ENCODE measurements at regions not wholly inside any gene's neighbourhood (a gene's known extent, or its start where the extent isn't known, plus 50 kb on each side); places are given as distances from the start of the nearest gene placed in this dataset.

DNA sequence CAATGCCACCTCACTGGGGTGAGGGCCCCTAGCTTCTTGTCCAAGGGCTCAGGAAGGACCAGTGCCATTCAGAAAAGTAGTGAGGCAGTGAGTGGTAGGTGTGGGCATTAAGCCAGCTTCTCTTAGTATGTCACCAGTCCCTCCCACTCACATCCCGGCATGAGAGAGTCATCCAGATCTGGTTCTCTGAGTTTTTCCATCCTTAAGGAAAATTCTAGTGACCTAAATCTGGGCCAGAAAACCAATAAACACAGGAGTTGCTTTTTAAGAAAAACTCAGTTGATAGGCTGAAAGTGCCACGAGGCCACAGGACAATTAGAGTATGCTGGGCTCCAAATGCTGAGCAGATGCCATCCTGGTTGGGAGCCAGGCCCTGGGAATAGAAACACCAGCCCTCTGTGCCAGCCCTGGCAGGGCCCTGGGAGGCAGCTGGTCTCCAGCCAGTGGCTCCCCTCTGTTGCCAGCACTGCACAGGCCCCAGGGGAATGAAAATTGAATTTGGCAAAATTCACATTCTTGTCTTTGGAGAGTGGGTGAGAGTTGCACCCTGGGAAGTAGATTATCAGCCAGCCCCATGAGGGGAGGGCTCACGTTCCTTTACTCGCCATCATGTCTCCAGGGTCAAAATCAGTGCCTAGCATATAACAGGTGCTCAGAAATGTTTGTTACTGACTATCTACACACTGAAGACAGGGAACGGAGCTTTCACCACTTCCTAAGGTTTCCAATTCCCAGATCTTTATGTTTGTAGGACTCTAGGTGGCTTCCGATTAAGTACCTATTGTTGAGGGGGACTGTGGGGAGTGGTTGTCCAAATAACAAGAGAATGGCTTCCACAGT lies 52.8 kb downstream of the FAM43A start:
- peak; percentile 50 for DNase-seq (ENCODE audit: low spot score)

DNA sequence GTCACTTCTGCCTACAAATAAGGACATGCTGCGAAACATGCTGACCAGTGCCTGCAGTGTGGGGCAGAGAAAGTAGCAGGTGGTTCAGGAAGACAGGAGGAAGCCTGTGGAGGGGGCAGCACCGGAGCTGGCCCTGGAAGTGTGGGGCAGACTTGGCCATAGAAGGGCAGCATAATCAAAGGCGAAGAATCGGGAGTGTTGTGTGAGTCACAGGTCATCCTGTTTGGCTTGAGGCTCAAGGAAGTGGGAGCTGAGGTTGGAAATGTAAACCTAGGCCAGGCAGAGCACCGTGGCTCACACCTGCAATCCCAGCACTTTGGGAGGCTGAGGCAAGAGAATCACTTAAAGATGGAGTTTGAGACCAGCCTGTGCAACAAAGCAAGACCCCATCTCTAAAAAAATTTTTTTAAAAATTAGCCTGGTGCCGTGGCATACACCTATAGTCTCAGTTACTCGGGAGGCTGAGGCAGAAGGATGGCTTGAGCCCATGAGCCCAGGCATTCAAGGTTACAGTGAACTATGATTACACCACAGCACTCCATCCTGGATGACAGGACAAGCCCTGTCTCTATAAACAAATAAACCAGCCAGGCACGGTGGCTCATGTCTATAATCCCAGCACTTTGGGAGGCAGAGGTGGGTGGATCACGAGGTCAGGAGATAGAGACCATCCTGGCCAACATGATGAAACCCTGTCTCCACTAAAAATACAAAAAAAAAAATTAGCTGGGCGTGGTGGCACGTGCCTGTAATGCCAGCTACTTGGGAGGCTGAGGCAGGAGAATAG lies 54.0 kb downstream of the FAM43A start:
- DNase-seq (ENCODE audit: low spot score) = no peak

- DNase-seq (ENCODE audit: low spot score) = no peak
Observed at GRCh38 chr3:194740859-194741491, 55.3 kb downstream of the FAM43A start.

- no peak for DNase-seq (ENCODE audit: low spot score)
Observed at GRCh38 chr3:194741916-194742315, 56.2 kb downstream of the FAM43A start.

DNA sequence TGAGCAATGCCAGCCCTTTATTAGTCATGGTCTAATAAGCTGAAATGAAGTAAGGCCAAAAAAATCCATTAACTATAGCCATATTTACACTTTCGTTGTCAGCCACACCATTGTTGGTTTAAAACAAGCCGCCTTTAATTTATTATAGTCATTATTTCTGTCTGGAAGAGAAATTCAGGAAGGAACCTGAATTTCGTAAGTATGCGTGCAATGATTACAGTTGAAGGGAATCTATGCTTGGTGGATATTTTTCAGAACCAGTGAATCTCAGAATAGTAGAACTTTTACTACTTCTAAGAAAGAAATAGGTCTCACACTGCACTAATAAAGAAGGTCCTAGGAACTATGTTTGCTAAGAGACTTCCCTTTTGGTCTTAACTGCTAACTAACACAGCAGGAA lies 59.1 kb downstream of the FAM43A start:
- no peak for DNase-seq (ENCODE audit: low spot score)

GRCh38 chr3:194745422-194746184 lies 59.9 kb downstream of the FAM43A start:
- DNase-seq (ENCODE audit: low spot score) = no peak

DNA sequence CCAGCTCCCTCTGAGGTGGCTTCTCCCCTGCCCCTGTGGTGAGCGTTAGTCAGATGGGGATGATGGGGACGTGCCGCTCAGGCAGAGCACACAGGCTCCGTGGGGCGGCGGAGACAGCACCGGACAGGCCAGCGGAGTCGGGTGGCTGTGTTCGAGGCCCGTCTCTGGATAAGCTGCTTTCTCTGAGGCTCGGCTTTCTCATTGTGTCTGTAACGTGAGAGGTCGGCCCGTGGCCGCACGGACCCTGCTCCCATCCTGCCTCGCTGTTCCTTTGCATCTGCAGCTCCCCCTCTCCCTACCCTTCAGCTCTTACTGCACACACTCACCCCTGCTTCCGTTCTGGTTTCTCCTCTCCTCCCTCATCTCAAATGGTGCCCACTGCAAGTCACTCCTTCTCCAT lies 62.5 kb downstream of the FAM43A start:
- no peak for DNase-seq (ENCODE audit: low spot score)

GRCh38 chr3:194749631-194750490 lies 64.2 kb downstream of the FAM43A start:
- no peak for DNase-seq (ENCODE audit: low spot score)

DNA sequence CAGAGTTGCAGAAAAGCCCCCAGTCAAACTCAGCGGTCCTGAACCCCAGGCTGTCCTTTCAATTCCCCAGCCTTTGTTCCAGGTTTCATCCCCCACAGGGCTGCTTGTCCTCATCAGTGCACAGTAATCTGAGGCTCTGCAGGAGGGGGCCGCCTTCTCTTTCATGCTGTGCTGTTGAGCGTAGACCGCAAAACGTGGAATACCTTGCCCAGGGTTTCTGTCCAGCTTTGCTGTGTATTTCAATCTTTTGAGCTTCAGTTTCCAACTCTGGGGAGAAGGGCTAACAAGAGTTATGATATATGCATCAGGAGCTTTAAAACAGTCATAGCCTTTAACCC lies 64.8 kb downstream of the FAM43A start:
- no peak for DNase-seq (ENCODE audit: low spot score)

- DNase-seq (ENCODE audit: low spot score) = no peak
Observed at GRCh38 chr3:194755671-194756459, 70.2 kb downstream of the FAM43A start.

GRCh38 chr3:194756460-194756779 lies 70.7 kb downstream of the FAM43A start:
- no peak for DNase-seq (ENCODE audit: low spot score)

DNA sequence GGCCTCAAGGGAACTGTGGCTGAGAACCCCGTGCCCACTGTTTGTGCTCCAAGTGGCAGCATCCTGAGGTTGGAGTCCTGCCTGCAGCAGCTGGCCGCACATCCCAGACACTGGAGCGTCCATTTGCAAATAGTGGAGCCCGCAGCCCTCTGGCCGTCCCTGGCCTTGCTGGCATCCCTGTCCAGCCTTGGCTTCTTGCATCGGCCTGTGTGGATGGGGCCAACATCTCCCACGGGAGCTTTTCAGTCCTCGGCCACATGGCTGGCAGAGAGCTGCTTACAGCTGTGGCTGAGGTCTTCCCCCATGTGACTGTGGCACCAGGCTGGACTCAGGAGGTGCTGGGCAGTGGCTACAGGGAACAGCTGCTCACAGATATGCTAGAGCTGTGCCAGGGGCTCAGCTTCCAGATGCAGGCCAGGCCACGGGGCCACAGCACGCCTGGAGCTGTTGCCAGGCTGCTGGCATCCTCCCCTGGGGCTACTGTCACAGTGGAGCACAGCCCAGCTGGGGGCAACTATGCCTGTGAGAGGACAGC lies 71.2 kb downstream of the FAM43A start:
- no peak for DNase-seq (ENCODE audit: low spot score)

- DNase-seq (ENCODE audit: low spot score) = no peak
Observed at GRCh38 chr3:194757647-194758061, 72.0 kb downstream of the FAM43A start.

GRCh38 chr3:194758716-194759115 lies 73.0 kb downstream of the FAM43A start:
- DNase-seq (ENCODE audit: low spot score) = no peak

GRCh38 chr3:194760494-194761137 lies 74.9 kb downstream of the FAM43A start:
- DNase-seq (ENCODE audit: low spot score) = no peak

DNA sequence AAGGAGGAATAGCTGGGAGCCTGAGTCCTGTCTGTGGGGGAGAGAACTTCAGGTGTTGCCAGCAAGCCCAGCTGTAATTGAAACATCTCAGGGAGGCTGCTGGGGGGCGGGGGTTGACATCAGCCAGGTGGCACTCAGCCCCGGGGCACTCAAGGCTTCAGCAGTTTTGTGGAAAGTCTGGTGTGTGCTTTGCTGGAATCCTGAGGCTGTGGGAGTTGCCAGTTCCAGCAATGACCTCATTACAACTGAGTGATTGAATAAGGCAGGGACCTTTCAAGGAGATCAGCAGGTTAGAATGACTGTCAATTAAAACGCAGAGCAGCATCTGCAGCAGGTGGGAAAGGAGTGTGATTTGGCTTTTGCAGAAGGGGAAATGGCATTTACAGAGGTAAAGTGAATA lies 75.7 kb downstream of the FAM43A start:
- DNase-seq (ENCODE audit: low spot score) = no peak

DNA sequence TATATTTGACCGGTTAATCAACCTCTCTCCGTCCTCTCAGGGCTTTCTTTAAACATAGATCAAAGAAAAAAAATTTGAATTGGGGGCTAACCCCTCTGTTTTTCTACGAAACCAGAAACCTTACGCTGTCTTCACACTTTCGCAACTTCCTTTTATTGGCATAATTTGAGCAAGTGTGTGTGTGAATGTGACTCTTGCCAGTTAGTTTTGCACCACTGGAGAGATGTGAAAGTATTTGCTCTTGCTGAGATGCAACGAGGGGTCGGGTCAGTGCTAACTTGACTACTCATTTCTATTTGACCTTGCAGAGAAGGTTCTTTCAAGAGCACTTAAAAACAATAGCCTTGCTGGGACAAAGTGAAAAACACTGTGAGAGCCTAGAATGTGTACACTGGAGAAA lies 81.2 kb downstream of the FAM43A start:
- no peak for DNase-seq (ENCODE audit: low spot score)

GRCh38 chr3:194767446-194768207 lies 81.9 kb downstream of the FAM43A start:
- DNase-seq (ENCODE audit: low spot score) = no peak

GRCh38 chr3:194768586-194768985 lies 82.9 kb downstream of the FAM43A start:
- no peak for DNase-seq (ENCODE audit: low spot score)
